ENCODE measurements at regions not wholly inside any gene's neighbourhood (a gene's known extent, or its start where the extent isn't known, plus 50 kb on each side); places are given as distances from the start of the nearest gene placed in this dataset.

DNA sequence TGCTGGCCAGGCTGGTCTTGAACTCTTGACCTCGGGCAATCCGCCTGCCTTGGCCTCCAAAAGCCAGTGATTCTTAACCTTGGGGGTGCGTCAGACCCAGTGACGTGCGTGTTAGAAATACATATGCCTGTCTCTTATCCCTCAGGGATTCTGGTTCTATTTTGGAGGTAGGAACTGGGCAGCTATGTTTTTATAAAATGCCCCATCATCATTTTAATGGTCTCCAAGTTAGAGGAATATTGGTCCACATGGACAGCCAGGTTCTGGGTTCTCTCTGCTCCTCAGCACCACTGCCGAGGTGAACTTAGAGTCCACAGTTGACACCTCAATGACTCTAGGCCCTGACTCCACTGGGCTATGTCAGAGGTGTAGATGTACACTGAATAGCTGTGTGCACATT lies 352.7 kb downstream of the SMOC2 start:
- TF ChIP-seq POLR2AphosphoS5 (IDR thresholded peaks at IDR 0.05; ENCODE audit: low read depth, low read length) (no peak), POLR2A (IDR thresholded peaks at IDR 0.05; ENCODE audit: low read depth, low read length) (no peak), TAF1 (IDR thresholded peaks at IDR 0.05; ENCODE audit: borderline replicate concordance, low read depth, low read length) (no peak)
- DNase-seq (ENCODE audit: insufficient read length) (no peak), FAIRE-seq (no peak)

DNA sequence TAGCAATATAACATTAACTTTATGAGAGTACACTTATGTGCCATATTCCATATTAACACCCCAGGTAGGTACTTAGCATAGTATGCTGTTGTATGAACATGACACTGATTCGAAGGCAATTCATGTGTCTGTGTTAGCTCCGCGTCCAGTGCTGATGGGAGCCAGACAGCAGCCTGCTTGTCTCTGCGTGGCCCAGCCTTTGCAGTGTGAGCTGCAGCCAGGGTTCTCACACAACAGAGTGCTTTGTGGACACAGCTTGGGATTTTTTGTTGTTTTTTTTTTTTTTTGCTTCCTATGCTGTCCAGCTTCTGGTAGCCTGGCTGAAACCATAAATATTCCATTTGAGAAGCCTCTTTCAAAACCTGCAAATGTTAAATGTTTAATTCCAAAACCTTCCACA lies 350.9 kb downstream of the SMOC2 start:
- no peak for DNase-seq (ENCODE audit: insufficient read length)
- TF ChIP-seq POLR2AphosphoS5 (IDR thresholded peaks at IDR 0.05; ENCODE audit: low read depth, low read length) (no peak), POLR2A (IDR thresholded peaks at IDR 0.05; ENCODE audit: low read depth, low read length) (no peak), TAF1 (IDR thresholded peaks at IDR 0.05; ENCODE audit: borderline replicate concordance, low read depth, low read length) (no peak)
- no peak for FAIRE-seq

DNA sequence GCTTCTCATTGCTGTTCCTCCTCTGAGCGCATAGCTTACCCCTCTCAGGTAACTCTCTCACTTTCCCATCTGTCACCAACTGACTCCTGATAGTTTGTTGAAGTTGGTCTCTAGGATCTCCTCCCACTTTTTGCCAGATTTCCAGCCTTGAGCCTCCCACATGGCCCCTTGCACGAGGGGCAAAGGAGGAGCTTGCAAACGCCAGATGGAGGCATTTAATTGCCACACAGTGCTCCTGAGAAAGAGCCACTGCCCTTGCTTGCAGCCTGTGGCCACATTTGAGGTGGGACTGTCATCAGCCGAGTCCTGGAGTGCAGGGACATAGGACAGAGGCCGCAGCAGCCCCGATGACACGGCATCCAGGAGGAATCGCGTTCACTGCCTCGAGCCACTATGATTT lies 348.7 kb downstream of the SMOC2 start:
- FAIRE-seq (no peak), DNase-seq (ENCODE audit: insufficient read length) (no peak)
- no peak for TF ChIP-seq POLR2AphosphoS5 (IDR thresholded peaks at IDR 0.05; ENCODE audit: low read depth, low read length)
- TF ChIP-seq POLR2A (IDR thresholded peaks at IDR 0.05; ENCODE audit: low read depth, low read length), result no peak
- TF ChIP-seq TAF1 (IDR thresholded peaks at IDR 0.05; ENCODE audit: borderline replicate concordance, low read depth, low read length), result no peak

DNA sequence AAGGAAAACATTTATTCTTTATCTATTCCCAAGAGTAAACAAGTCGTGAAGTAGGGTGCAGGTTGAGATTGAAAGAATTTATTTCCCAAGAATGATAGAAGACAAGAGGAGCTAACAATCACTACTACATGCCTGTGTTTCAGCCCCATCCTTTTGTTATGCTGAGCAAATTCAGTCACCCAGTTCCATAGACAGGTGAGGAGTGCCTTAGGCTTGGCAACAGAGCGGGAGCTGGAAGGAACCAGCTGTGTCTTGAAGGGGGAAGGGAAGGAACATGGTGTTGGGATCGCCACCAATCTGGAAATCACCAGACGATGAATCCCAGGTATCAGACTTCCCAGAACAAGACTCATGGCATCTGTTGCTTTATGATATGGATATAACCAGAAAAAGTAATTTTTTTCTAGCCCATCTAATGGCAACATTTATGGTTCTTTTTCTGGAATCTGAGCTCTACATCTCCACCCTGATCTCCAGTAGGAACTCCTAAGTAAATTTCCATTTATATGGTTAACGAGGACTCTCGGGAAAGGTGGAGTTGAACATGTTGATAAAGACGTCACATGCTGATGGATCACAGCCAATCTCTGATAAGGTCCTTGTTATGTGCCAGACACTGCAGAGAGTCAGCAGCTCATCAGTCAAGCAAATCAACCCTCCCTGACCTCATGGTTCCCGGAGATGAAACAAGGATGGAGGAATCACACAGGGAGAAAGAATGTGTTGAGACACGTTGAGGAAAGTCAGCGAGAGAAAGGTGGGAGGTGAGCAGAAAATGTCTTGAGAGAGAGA lies 344.9 kb downstream of the SMOC2 start:
- no peak for FAIRE-seq
- no peak for DNase-seq (ENCODE audit: insufficient read length)
- no peak for TF ChIP-seq POLR2AphosphoS5 (IDR thresholded peaks at IDR 0.05; ENCODE audit: low read depth, low read length)
- no peak for TF ChIP-seq POLR2A (IDR thresholded peaks at IDR 0.05; ENCODE audit: low read depth, low read length)
- no peak for TF ChIP-seq TAF1 (IDR thresholded peaks at IDR 0.05; ENCODE audit: borderline replicate concordance, low read depth, low read length)

DNA sequence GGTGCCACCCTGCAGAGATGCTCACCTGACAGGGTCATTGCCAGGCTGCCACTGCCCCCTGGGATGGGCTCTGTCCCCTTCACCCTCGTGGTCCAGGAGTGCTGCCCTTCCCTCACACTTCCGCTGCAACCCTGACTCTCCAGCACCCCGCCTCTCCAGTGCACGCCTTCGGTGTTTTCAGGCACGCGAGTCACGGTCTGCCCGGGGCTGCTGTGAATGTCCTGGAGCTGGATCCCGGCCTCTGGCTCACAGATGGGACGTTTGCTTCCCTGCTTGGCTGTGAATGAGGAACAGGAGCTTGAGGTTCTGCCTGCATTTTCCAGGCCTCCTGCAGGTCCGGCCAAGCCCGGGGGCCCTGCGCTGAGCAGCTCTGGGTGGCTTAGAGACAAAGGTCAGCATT lies 343.4 kb downstream of the SMOC2 start:
- DNase-seq (ENCODE audit: insufficient read length), result no peak
- FAIRE-seq, result no peak
- TF ChIP-seq TAF1 (IDR thresholded peaks at IDR 0.05; ENCODE audit: borderline replicate concordance, low read depth, low read length) (no peak), POLR2A (IDR thresholded peaks at IDR 0.05; ENCODE audit: low read depth, low read length) (no peak), POLR2AphosphoS5 (IDR thresholded peaks at IDR 0.05; ENCODE audit: low read depth, low read length) (no peak)

DNA sequence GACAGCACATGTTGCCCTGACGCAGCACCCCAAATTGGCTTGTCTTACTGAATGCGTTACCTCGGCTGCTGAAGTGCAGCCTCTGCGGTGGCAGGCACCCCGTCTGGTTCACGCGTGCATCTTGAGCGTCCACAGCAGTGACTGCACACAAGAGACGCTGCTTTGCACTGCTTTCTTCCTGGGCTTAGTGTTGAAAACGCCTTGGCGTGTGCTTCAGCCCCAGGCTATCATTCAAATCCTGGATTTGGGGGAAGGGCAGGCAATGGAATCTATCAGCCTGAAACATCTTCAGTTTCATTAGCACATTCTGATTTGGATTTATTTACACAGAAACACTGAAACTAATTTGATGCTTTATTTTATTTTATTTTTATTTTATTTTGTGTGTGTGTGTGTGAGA lies 342.7 kb downstream of the SMOC2 start:
- DNase-seq (ENCODE audit: insufficient read length) (no peak), FAIRE-seq (no peak)
- TF ChIP-seq POLR2AphosphoS5 (IDR thresholded peaks at IDR 0.05; ENCODE audit: low read depth, low read length) (no peak), POLR2A (IDR thresholded peaks at IDR 0.05; ENCODE audit: low read depth, low read length) (no peak), TAF1 (IDR thresholded peaks at IDR 0.05; ENCODE audit: borderline replicate concordance, low read depth, low read length) (no peak)

DNA sequence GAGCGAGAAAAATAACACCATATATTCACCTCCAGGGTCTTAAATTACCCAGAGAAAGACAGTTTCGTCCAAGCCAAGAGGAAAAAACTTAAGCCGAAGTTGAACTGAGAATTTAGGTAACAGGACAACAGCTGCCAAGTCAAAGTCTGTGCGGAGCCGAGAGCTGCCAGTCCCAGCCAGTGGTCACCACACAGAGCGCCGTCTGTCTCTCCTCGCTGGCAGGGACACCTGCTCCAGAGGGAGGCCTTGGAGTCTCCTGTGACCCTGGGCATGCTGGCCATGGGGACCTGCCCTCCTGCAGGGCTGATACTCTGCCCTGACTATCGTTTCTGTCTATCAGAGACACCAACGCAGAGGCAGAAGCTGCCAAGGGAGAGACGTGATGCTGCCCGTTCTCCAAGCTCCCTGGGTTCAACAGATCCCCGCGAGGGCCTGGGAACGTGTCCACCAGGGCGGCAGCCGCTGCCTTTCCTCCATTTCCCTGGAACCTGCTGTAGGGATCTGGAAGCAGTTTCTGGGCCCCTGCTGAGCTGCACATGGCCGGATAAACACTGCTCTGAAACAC lies 341.3 kb downstream of the SMOC2 start:
- FAIRE-seq, result no peak
- no peak for TF ChIP-seq POLR2AphosphoS5 (IDR thresholded peaks at IDR 0.05; ENCODE audit: low read depth, low read length)
- no peak for TF ChIP-seq TAF1 (IDR thresholded peaks at IDR 0.05; ENCODE audit: borderline replicate concordance, low read depth, low read length)
- TF ChIP-seq POLR2A (IDR thresholded peaks at IDR 0.05; ENCODE audit: low read depth, low read length), result no peak
- DNase-seq (ENCODE audit: insufficient read length), result no peak

DNA sequence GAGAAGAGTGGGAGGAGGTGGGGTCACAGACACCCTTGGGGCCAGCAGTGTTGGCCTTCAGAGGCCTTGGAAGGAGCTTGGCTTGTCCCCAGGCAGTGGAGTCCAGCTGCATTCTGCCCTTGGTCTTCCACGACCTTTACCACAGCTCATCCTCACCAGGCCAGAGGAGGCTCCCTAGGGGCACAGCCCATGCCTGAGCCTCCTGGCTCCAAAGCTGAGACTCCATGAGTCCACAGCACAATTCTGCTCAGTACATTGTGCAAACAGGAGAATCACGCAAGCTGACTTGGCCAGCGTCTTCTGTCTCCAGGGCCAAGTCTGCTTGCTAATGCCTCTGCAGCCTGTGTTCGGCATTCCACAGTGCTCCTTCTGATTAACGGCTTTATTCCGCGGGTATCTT lies 337.2 kb downstream of the SMOC2 start:
- TF ChIP-seq TAF1 (IDR thresholded peaks at IDR 0.05; ENCODE audit: borderline replicate concordance, low read depth, low read length) (no peak), POLR2A (IDR thresholded peaks at IDR 0.05; ENCODE audit: low read depth, low read length) (no peak), POLR2AphosphoS5 (IDR thresholded peaks at IDR 0.05; ENCODE audit: low read depth, low read length) (no peak)
- no peak for FAIRE-seq
- DNase-seq (ENCODE audit: insufficient read length), result no peak

DNA sequence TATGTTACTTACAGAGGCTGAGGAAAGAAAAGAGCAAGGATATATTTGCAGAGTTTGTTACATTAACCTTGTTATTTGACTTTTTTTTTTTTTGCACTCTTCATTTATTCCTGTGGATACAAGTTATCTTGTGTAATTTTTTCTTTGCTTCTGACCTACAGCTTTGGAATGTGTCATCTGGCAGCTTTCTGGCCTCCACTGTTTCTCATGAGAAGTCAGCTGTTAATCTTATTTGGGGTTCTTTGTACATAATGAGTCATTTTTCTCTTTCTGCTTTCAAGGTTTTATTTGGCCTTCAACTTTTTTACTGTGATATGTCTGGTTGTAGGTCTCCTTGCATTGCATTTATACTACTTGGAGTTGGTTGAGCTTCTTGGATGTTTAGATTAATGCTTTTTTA lies 333.4 kb downstream of the SMOC2 start:
- TF ChIP-seq POLR2A (IDR thresholded peaks at IDR 0.05; ENCODE audit: low read depth, low read length) (no peak), POLR2AphosphoS5 (IDR thresholded peaks at IDR 0.05; ENCODE audit: low read depth, low read length) (no peak), TAF1 (IDR thresholded peaks at IDR 0.05; ENCODE audit: borderline replicate concordance, low read depth, low read length) (no peak)
- DNase-seq (ENCODE audit: insufficient read length) (no peak), FAIRE-seq (no peak)

DNA sequence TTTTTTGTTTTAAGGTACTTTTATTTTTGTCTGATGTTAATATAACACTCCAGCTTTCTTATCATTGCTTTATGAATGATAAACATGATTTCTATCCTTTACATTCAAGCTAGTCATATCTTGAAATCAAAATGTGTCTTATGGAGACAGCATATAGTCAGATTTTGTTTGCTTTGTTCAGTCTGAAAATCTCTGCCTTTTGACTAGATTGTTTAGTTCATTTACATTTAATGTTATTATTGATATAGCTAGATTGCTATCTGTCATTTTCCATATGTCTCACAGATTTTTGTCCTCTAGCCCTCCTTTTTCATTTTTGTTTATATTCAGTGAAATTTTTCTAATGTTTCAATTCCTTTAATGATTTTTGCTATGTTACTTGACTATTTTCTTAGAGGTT lies 332.8 kb downstream of the SMOC2 start:
- no peak for FAIRE-seq
- no peak for DNase-seq (ENCODE audit: insufficient read length)

DNA sequence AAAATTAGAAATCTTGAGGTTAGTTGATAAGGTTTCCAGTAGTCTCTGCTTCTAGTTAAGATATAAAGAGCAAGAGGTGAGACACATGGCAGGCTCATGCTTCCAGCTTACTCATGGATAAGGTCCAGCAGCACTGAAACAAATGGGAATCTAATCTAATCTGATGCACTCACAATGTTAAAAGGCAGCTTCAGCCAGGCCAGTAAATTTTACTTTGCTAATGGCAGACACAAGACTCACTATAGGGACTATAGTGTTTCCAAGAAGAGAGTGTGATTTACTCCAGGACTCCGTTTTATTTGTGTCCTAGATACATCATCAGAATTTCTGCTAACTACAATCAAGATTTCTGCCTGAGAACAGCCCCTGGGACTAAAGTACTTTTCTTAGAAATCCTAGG lies 324.8 kb downstream of the SMOC2 start:
- FAIRE-seq, result no peak
- TF ChIP-seq TAF1 (IDR thresholded peaks at IDR 0.05; ENCODE audit: borderline replicate concordance, low read depth, low read length) (no peak), POLR2A (IDR thresholded peaks at IDR 0.05; ENCODE audit: low read depth, low read length) (no peak), POLR2AphosphoS5 (IDR thresholded peaks at IDR 0.05; ENCODE audit: low read depth, low read length) (no peak)
- no peak for DNase-seq (ENCODE audit: insufficient read length)

More for the DNA sequence above, 332.8 kb downstream of the SMOC2 start:
- TF ChIP-seq TAF1 (IDR thresholded peaks at IDR 0.05; ENCODE audit: borderline replicate concordance, low read depth, low read length) (no peak), POLR2AphosphoS5 (IDR thresholded peaks at IDR 0.05; ENCODE audit: low read depth, low read length) (no peak), POLR2A (IDR thresholded peaks at IDR 0.05; ENCODE audit: low read depth, low read length) (no peak)

DNA sequence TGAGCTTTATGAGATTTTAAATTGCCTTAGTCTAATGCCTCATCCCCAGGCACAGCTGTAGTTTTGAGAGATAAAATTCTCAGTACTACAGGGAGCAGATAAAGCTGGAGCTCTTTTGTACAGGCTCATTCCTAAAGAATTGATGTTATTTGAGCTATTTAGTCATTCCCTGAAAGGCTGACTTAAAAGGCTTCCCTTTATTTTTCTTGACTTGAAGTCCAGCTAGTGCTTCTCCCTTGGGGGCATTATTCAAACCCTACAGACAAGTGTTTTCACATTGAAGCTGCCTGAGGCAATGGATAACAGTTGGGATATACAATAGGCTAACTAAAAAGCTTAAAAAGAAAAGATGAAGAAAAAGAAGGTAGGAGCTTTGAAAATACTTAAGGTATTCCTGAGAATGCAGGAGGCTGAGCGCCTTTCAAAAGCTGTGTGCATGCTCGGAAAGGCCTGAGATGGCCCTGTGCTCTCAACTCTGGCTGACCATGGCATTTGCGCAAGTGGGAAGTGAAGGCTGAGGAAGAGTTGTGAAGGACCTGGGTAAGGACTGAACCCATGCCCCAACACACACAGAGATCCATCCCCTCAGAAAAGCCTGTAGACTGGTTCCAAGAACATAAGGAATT lies 315.1 kb downstream of the SMOC2 start:
- no peak for FAIRE-seq
- no peak for DNase-seq (ENCODE audit: insufficient read length)
- TF ChIP-seq POLR2A (IDR thresholded peaks at IDR 0.05; ENCODE audit: low read depth, low read length) (no peak), TAF1 (IDR thresholded peaks at IDR 0.05; ENCODE audit: borderline replicate concordance, low read depth, low read length) (no peak), POLR2AphosphoS5 (IDR thresholded peaks at IDR 0.05; ENCODE audit: low read depth, low read length) (no peak)

All from GM12892 (cell line).